ENCODE measurements at regions not wholly inside any gene's neighbourhood (a gene's known extent, or its start where the extent isn't known, plus 50 kb on each side); places are given as distances from the start of the nearest gene placed in this dataset.
"Not testable (repeated sequence)": the region's sequence is repeated elsewhere in the genome, so short reads cannot be mapped to it uniquely, and the experiment has no call there.

DNA sequence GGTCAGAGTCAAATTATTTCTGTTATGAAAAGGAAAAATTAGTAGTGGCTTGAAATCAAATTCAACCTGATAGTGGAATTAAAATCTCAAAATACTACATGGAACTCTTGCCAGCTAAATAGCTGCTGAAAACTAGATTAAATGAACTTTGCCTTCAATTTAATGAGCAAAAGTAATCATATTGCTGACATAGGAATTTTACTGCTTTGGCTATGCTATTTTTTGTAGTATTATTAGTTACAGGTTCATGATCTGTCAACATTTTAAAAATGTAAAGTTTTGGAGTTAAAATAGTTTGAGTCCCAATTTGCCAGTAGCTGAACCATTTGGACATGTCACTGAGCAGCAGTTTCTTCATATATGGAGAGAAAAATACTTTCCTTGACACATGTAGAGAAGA, 81.4 kb downstream of the RERGL start:
- no peak for DNase-seq (ENCODE audit: low spot score)

DNA sequence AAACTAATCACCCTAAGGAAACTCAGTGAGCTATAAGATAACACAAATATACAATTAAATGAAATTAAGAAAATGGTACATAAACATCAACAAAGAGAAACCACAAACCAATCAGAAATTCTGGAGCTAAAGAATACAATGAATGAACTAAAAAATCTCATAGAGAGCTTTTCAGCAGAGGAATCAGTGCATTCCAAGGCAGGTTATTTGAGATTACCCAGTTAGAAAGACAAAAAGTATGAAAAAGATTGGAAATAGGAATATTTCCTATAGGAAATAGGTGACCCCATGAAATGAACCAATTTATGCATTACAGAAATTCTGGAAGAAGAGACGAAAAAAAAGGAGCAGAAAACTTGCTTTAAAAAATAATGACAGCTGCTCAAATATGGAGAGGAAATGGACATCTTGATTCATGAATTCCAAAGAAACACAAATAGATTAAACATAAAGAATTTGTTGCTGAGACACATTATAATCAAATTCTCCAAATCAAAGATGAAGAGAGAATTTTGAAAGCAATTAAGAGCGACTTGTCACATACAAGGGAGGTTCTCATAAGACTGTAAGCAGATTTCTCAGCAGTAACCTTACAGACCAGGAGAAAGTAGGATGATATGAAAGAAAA, 90.7 kb downstream of the RERGL start:
- DNase-seq (ENCODE audit: low spot score), result no peak

DNA sequence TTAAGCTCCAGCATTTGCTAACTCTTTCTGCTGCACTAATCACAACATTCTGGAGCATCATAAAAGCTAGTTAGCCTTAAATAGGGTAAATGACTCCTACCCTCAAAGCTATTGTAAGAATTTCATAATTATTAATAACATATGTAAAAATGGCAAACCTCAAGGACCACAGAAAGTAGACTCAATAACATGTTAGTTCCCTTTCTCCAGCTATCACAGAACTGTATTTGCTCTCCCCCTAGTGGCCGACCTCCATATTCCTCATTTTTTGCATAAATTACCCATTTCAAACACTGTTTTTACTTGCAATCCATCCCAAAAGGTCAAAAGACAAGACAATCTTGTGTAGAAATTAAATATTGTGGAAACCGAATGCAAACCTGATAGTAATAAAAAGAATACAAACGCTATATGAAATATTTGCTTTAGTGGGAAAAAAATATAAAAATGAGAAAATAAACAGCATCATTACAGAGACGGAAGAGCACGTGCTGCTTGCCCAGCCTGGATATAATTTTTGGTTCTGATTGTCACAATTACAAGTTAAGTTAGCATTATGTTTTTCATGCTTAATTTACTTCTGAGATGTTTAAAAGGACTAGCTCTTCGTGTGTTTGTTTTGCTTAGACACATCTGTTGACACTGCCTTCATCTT, 97.9 kb downstream of the RERGL start:
- DNase-seq (ENCODE audit: low spot score), result peak; percentile 18

DNA sequence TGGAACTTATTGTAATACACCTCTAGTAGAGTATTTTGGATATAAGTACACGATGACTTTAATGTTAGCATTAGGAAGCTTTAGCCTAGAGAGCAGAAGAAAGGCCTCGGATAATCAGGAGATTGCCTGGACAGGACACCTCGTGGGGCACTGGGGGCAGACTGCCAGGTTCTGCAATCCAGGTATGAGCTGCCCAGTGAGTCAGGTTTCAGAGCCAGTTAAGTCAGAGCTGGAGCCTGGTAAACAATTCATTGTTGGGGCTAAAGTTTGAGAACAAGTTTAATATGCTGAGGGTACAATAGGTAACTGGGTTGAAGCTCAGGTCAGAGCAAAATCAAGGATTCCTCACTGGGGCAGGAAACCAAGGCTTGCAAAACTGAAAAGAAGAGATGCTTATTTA, 107.4 kb downstream of the RERGL start:
- no peak for DNase-seq (ENCODE audit: low spot score)

DNA sequence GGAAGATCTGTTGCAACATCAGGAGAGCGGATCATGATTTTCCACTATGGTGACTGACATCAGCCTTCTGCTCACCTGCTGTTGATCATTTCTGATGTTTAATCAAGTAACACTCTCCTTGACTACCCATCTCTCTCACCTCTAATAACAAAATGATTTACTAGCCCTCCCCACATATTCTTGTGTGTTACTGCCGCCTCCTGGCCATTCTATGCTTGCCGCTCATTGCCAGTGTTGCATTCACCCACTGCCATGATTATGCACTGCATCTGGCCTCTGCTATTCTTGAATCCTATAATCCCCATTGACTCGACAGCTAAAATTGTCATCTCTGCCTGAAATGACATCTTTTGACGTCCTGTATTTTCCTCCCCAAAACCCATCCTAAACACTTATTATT, 113.8 kb downstream of the RERGL start:
- no peak for DNase-seq (ENCODE audit: low spot score)

DNA sequence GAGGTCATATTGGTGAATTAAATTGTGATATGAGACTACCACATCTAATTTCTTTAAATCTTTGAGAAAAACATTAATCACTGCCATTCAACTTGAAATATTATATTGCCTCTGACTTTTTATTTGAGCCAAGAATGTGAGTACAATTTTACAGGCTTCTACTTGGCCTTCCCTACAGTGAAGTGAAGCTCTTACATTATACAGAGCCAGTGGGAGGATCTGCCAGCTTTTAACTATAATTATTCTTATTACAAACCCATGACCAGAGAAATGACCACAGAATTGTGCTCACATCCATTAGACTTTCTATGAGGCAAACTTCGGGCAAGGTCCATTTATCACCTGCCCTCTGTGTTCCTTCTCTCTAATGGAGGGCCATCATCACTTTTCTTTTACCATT, 114.2 kb downstream of the RERGL start:
- no peak for DNase-seq (ENCODE audit: low spot score)

DNA sequence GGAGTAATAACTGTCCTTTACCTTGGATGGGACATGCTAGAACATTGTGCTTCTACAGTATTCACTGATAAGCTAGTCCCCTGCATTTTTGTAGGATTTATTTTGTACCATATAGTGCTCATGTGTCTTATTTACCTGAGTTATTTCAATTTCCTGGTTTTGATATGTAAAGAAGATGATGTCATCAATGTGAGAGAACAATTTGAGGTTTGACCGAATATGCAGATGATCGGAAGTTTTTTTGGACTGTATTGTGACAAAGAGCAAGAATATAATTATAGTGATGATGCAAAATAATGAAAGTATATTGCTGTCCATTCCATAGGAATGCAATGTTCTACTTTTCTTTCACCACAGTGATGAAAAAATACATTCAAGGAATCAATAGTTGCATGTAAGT, 114.8 kb downstream of the RERGL start:
- DNase-seq (ENCODE audit: low spot score), result no peak

DNA sequence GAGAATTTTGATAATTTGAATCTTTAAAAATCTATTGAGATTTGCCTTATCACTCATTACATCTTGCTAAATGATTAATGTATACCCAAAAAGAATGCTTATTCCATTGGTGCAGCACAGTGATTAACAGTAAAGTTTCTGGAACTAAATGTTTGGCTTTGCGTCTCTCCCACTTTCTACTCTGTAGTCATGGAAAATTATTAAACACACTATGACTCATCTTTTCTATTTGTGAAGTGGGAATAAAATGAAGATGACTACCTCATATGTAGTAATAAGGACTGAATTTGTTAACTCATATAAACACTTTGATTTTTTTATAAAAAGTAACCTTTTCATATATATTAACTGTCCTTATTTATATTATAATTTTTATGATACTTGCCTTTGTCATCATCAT, 118.1 kb downstream of the RERGL start:
- no peak for DNase-seq (ENCODE audit: low spot score)

DNA sequence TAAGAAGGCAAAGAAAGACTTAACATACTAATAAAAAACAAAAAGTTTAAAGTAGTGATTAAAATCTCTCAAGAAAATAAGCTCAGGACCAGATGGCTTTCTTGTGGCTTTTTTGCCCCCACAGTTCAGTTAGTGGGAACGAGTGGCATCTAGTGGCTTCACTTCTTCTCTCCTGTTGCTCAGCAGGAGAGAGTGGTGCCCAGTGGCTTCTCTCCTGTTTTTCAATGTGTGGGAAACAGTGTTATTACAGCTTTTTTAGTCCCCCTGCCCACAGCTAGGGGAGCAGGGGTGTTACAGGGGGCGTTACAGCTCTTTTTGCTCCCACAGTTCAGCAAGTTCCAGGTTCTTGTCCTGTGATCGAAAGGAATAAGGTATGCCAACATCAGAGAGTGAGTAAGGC, 135.2 kb downstream of the RERGL start:
- DNase-seq (ENCODE audit: low spot score), result no peak

DNA sequence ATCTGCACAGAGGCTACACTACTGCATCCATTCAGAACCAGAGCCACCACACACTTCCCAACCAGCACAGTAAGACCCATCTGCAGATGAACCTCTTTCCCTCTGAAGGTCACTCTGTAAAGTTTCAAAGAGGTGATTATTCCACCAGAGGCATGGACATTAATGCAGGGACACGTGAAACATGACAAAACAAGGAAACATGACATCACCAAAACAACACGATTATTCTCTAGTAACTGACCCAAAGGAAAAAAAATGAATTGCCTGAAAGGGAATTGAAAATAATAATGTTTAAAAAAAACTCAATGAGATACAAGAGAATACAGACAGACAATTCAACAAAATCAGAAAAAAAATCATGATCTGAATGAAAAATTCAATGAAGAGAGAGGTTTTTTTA, 139.1 kb downstream of the RERGL start:
- DNase-seq (ENCODE audit: low spot score), result no peak

DNA sequence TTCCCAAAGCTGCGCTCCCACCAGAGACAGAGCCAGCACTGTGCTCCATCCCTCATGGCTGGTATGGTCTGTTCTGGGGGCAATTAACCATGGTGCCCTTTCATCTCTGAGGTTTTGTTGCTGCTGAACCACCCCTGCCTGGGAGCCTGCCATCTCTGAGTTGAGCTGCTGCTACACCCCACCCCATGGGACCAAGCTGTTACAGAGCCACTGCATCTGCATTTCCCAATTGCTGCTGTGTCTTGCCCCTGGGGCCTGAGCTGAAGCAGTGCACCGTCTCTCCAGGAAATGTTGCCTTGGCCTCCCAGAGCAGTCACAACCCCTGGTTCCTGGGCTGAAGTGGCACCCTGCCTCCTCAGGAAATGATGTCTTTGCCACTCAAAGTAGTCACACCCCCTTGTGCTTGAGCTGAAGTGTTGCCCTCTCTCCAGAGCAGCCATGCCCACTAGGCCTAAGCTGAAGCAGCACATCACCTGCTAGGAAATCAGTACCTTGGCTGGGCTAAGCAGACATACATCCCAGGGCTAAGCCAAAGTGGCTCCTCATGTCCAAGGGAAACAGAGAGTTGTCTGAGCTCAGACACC, 140.3 kb downstream of the RERGL start:
- DNase-seq (ENCODE audit: low spot score), result no peak

DNA sequence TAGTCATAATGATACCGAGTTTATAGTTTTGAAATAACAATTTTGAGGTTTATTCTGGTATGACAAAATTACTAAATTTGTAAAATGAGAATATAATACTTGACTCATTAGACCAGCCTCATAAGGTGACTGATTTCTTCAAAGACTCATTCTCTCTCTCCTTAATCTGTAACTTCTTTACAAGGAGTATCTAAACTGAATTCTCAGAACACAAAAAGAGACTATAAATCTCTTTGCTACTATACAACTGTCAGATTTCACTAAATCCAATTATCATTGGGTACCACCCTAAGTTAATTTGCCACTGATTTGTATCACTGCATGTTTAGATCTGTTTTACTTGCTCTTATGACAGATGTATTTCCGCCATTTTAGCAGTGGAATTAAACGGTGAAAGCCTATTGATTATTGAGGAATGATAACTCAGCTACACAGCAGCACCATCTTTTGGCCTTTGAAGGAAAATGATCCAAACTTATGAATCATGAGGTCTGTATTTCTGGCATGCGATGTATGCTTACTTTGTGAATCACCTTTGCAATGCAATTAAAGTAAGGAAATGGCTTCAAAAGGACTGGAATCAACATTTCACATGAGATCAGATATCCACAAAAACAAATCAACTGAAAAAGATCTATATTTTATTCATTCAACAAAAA, 161.2 kb downstream of the RERGL start:
- peak; percentile 50 for DNase-seq (ENCODE audit: low spot score)

DNA sequence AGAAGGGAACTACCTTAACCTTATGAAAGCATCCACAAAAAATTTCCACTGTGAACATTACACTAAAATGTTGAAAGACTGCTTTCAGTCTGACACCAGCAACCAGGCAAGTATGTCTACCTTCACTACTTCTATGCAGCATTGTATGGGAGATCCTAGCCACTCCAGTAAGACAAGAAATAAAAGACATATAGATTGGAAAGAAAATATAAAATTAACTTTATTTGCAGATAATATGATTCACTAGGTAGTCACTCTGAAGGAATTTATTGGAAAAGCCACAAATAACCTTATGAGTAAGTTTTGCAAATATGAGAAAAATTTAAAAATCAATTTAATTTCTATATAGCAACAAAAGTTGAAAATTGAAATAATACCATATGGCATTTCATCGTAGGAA, 172.0 kb downstream of the RERGL start:
- DNase-seq (ENCODE audit: low spot score), result no peak

DNA sequence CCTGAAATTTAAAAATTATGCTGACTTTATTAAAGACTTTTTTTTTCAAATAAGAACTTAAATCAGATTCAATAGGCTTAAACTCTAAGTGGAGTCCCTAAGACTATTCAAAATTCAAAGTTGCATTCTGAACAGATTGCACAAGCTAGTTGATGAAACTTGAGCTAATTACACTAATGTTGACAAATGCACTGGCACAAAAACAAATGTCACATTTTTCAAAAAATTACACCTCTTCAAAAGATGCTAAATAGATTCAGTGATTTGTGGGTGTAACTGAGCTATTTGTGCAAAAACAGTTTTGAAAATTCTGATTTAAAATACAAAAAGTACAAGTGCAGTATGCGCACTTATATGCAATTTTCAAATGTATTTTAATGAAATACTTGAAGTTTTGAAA, 205.4 kb downstream of the RERGL start:
- DNase-seq (ENCODE audit: low spot score), result no peak

DNA sequence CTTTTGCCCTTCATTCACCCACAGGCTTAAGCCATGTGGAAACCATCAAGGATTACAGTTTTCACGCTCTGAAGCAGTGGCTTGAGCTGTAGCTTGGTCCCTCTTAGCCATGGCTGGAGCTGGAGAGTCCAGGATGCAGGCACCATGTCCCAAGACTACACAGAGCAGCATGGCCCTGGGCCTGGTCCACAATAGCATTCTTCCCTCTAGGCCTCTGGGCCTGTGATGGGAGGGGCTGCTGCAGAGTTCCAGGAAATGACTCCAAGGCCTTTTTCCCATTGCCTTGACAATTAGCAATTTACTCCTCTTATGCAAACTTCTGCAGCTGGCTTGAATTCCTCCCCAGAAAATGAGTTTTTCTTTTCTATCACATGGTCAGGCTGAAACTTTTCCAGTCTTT, 211.3 kb downstream of the RERGL start:
- no peak for DNase-seq (ENCODE audit: low spot score)

DNA sequence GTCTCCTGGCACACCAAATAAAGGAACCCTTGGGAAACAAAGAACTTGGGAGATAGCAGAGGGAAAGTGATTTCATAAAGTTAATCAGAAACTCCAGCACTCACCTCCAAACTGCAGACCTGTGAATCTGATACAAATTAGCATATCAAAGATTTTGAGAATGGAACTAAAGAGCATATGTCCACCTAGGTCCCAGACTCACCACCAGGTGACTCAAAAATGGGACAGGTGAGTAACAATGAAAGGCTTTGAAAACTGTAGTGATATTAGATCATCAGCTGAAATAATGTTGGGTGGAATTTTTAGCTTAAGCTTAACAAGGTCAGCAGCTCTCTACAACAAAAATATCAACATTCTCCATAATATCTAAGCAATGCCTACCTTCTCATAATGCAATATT, 214.8 kb downstream of the RERGL start:
- no peak for DNase-seq (ENCODE audit: low spot score)

DNA sequence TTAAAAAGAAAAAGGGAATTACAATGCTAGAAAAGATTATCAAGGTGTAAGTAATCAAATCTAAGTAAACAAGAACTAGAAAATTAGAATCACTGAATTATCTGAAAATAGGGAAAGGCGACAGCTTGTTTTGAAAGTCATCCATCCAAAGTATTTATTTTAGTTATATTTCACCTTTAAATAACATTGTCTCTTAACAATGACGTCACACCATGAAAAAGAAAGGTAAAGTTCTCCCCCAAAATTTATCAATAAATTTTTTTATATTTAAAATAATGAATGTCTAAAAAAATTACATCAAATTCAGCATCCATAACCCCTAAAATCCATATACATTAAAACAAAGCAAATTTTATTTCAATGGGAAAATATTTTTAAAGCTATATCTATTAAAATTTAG, 223.2 kb downstream of the RERGL start:
- no peak for DNase-seq (ENCODE audit: low spot score)

DNA sequence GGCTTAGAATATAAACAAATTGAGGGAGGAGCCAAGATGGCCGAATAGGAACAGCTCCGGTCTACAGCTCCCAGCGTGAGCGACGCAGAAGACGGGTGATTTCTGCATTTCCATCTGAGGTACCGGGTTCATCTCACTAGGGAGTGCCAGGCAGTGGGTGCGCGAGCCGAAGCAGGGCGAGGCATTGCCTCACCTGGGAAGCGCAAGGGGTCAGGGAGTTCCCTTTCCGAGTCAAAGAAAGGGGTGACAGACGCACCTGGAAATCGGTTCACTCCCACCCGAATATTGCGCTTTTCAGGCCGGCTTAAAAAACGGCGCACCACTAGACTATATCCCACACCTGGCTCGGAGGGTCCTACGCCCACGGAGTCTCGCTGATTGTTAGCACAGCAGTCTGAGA, 234.4 kb downstream of the RERGL start:
- not testable (repeated sequence) for DNase-seq (ENCODE audit: low spot score)

DNA sequence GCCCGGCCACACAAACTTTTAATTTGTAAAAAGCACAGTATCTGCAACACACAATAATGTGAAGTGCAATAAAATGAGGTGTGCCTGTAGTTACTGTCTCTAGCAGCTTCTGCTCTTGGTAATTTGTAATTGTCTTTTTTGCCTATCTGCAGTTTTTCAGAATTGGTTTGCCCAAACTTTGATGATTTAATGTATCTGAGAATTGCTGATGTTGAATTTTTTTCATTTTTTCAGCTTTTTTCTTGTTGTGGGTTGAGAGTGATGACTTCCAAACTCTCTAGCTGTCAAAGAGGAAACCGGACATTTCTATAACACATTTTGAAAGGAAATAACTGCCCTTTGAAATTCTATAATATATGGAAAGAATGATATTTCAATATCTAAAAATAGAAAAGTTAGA, 236.9 kb downstream of the RERGL start:
- DNase-seq (ENCODE audit: low spot score), result no peak

DNA sequence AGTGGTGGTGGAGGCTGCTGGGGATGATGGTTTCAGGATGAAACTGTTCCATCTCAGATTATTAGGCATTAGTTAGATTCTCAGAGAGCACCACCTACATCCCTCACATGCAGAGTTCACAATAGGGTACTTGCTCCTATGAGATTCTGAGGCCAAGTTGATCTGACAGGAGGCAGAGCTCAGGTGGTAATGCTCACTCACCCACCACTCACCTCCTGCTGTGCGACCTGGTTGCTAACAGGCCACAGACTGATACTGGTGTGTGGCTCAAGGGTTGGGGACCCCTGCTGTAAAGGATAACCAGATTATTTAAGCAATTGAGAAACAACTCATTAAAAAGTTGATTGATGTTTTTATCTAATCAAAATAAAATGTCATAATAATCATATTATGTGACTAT, 248.5 kb downstream of the RERGL start:
- no peak for DNase-seq (ENCODE audit: low spot score)

DNA sequence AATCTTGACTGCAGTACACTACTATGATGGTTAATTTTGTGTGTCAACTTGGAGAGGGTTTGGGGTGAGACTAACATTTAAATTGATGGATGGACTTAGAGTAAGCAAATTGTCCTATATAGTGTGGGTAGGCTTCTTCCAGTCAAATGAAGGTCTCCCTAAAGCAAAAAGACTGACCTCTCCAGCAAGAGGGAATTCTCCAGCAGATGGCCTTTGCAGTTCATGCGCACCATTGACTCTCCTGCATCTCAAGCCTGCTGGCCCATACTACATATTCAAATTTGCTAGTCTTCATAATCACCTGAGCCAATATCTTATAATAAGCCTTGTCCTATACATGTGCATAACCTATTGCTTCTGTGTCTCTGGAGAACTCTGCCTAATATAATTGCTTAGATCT, 260.2 kb downstream of the RERGL start:
- no peak for DNase-seq (ENCODE audit: low spot score)

DNA sequence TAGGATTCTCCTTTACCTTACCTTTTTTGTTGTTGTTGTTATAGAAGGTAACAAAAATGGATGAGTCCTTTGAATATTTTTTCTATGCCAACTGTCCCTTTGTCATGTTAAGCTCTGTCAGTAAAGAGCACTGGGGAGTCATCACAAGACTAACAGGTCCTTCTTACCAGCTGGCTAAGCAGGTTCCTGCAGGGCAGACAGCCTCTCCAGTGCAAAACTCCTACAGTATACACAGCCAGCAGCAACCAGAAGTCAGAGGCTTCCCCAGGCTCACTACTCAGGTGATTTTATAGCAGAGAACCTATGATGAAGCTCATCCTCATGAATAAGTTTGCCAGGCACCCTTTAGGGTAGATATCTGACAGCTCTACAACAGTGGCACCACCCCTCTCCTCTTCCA, 271.1 kb downstream of the RERGL start:
- DNase-seq (ENCODE audit: low spot score), result no peak

DNA sequence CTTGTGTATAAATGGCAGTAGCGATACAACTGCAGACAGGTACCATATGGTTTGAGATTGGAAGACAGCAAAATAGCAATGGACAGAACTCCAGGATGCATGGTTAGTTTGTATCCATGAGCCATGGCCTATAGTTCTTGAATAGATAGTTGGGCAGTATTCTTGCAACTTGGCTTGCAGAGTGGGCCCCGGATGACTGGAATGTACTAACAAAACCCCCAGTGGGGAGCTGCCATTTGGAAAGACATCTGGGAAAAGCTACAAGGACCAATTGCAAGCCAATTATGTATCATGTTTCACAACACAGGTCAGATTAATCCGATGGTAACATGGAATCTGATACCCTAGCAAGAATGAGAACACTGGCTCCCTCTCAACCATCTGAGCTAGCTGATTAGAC, 279.6 kb downstream of the RERGL start:
- DNase-seq (ENCODE audit: low spot score), result no peak

DNA sequence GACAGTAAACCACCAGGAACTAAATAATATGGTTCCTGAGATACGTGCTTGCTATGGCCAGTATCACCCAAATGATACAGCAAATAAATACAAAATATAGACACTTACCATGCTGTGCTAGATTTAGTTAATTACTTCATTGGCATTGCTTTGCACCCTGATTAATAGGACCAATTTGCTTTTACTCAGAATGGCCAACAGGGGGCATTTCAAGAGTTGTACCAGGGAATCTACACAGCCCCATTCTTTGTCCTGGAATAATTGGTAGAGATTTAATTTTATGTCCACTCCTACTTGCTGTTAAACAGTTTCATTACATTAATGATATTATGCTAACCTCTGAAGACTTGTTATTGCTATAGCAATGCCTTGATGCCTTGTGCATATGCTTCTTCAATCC, 280.8 kb downstream of the RERGL start:
- no peak for DNase-seq (ENCODE audit: low spot score)
